ENCODE measurements at regions not wholly inside any gene's neighbourhood (a gene's known extent, or its start where the extent isn't known, plus 50 kb on each side); places are given as distances from the start of the nearest gene placed in this dataset.

- WGBS, 2 donors, result 88 to 92% methylated on average over 1 of the region's 1 CpG
- TF ChIP-seq CTCF (IDR thresholded peaks at IDR 0.05) (no peak), POLR2A (IDR thresholded peaks at IDR 0.05) (no peak)
Observed at GRCh38 chr5:93829346-93829745, 87.9 kb upstream of the POU5F2 start.

GRCh38 chr5:93821891-93822415 lies 80.6 kb upstream of the POU5F2 start:
- DNase-seq (ENCODE audit: low spot score in 2 of 2), result no peak
- intact Hi-C loops (cut with DNase I; ENCODE audit: low total_unique reads), result no loop called here
- WGBS, 2 donors, result 85 to 87% methylated on average over 4 of the region's 4 CpGs
- TF ChIP-seq POLR2A (IDR thresholded peaks at IDR 0.05) (no peak), CTCF (IDR thresholded peaks at IDR 0.05) (no peak)
- no peak overlapping the region for H3K4me3 ChIP-seq (ENCODE audit: low read depth, poor library complexity, severe bottlenecking)

More at GRCh38 chr5:93829346-93829745, 87.9 kb upstream of the POU5F2 start:
- H3K4me3 ChIP-seq (ENCODE audit: low read depth, poor library complexity, severe bottlenecking), result no peak overlapping the region
- DNase-seq (ENCODE audit: low spot score in 2 of 2), result no peak
- intact Hi-C loops (cut with DNase I; ENCODE audit: low total_unique reads), result no loop called here

DNA sequence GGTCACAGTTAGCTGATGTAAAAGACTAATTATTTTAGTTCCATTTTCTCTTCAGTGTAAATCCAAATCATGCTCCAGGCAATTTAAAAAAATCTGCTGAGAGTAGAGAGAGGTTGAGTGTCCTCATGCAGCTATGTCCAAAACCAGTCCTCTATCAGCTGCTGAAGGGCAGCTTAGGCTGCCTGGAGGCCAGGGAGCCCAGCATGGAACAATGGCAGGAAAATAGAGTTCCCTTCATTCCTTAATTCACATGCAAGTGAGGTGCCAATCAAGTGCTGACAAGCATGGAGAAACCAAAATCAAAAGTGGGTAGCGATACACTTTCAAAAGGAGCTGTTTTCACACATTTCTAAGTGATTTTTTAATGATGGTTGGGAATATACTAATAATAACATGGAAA lies 78.3 kb upstream of the POU5F2 start:
- no peak for TF ChIP-seq CTCF (IDR thresholded peaks at IDR 0.05)
- TF ChIP-seq POLR2A (IDR thresholded peaks at IDR 0.05), result no peak
- DNase-seq (ENCODE audit: low spot score in 2 of 2), result no peak
- intact Hi-C loops (cut with DNase I; ENCODE audit: low total_unique reads), result no loop called here
- H3K4me3 ChIP-seq (ENCODE audit: low read depth, poor library complexity, severe bottlenecking), result no peak overlapping the region
- 94 to 100% methylated on average over 1 of the region's 1 CpG for WGBS, 2 donors

DNA sequence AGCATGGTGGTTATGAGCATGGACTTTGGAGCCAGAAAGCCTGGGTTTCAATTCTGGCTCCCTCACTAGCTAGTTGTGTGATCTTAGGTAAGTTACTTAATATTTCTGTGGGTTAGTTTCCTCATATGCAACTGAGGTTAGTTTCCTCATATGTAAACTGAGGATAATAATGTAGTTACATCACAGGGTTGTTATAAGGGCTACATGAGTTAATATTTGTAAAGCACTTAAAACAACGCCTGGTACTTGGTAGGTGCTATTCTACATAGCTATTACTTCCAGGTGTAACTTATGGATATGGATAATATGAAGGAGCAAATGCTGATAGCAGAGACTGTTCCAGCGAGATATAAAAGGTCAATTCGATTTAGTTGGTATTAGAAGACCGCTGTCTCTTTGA lies 69.4 kb upstream of the POU5F2 start:
- no peak overlapping the region for H3K4me3 ChIP-seq (ENCODE audit: low read depth, poor library complexity, severe bottlenecking)
- WGBS, 2 donors, result 96 to 97% methylated on average over 4 of the region's 4 CpGs
- TF ChIP-seq POLR2A (IDR thresholded peaks at IDR 0.05) (no peak), CTCF (IDR thresholded peaks at IDR 0.05) (no peak)
- DNase-seq (ENCODE audit: low spot score in 2 of 2), result no peak
- intact Hi-C loops (cut with DNase I; ENCODE audit: low total_unique reads), result no loop called here

GRCh38 chr5:93809430-93809829 lies 68.0 kb upstream of the POU5F2 start:
- no peak for DNase-seq (ENCODE audit: low spot score in 2 of 2)
- WGBS, 2 donors, result 73 to 87% methylated on average over 1 of the region's 1 CpG
- intact Hi-C loops (cut with DNase I; ENCODE audit: low total_unique reads), result no loop called here
- no peak overlapping the region for H3K4me3 ChIP-seq (ENCODE audit: low read depth, poor library complexity, severe bottlenecking)
- TF ChIP-seq CTCF (IDR thresholded peaks at IDR 0.05) (no peak), POLR2A (IDR thresholded peaks at IDR 0.05) (no peak)

DNA sequence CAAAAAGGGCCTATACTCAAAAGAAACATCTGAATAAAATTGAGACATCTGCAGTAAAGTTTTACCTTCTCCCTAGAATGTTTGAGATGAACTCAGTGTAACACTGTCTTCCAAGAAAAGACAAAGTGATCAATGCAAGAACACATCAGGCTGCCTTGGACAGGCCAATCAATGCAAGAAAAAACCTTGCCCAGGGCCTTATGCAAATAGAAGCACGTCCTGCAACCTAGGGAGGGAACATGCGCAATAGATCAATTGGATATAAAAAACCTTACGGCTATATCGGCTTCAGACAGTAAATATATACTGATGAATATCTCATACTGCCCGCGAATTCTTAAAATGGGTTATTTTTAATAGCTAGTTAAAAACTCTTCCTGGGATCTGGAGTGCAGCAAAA lies 66.4 kb upstream of the POU5F2 start:
- DNase-seq (ENCODE audit: low spot score in 2 of 2), result no peak
- intact Hi-C loops (cut with DNase I; ENCODE audit: low total_unique reads), result no loop called here
- H3K4me3 ChIP-seq (ENCODE audit: low read depth, poor library complexity, severe bottlenecking), result no peak overlapping the region
- no peak for TF ChIP-seq CTCF (IDR thresholded peaks at IDR 0.05)
- TF ChIP-seq POLR2A (IDR thresholded peaks at IDR 0.05), result no peak
- WGBS, 2 donors, result 73 to 81% methylated on average over 6 of the region's 6 CpGs

Data from lower leg skin (tissue), 4 donors.